ENCODE measurements at regions not wholly inside any gene's neighbourhood (a gene's known extent, or its start where the extent isn't known, plus 50 kb on each side); places are given as distances from the start of the nearest gene placed in this dataset.

DNA sequence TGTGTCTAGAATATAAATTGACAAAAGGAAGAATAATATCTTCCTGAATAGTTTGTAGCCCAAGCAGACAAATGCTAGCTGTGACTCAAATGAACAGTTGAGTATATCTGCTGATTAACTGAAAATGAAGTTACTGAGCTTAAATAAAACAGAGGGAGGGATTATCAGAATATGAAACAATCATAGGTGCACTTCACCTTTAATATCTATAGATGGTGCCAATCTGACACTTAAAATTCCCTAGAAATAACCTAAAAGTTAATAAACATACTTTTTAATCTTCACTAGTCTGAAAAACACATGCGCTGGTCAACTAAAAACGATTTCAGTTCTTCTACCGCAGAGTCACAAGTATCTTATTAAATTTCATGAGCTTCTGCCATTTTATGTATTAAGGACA is 280.8 kb upstream of the RASA1 start:
- no peaks in the 10 kb centered on the region for H3K4me1 ChIP-seq (ENCODE audit: control insufficient read depth, insufficient read depth, low read length)
- H3K4me3 ChIP-seq (ENCODE audit: insufficient read depth, low read depth, low read length) = no peak overlapping the region
- no peaks in the 10 kb centered on the region for H3K36me3 ChIP-seq (ENCODE audit: control insufficient read depth, insufficient read depth, low read length)
- H3K27me3 ChIP-seq (ENCODE audit: control insufficient read depth, insufficient read depth, low read length, poor library complexity, severe bottlenecking) = no peaks in the 10 kb centered on the region
- 92 to 99% methylated on average over 3 of the region's 3 CpGs for WGBS, 2 experiments
- H3K9me3 ChIP-seq (ENCODE audit: control insufficient read depth, low read length) = no peaks in the 10 kb centered on the region
- H3K27ac ChIP-seq (ENCODE audit: insufficient read depth, low read depth, low read length, poor library complexity, severe bottlenecking) = no peak overlapping the region

DNA sequence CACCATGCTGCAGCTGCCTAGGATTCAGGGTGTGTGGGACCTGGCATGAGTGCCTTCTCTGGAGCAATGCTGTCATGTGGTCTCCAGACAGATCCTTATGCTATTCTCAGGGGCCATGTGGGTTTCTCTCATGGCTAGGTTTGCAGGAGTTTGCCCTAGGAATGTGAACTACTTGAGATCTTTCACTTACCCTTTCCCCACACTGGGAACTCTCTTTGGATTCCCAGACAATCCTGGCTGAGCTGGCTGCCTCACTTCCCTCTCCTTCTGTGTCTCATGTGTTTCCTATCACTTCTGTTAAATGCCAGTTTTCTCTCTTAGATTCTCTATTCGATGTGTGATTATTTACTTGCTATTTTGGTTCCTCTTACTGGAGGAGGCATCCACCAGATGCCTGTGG is 270.2 kb upstream of the RASA1 start:
- Histone ChIP-seq H3K36me3 (ENCODE audit: control insufficient read depth, insufficient read depth, low read length) (no peaks in the 10 kb centered on the region), H3K27ac (ENCODE audit: insufficient read depth, low read depth, low read length, poor library complexity, severe bottlenecking) (no peak overlapping the region), H3K9me3 (ENCODE audit: control insufficient read depth, low read length) (no peaks in the 10 kb centered on the region), H3K4me3 (ENCODE audit: insufficient read depth, low read depth, low read length) (no peak overlapping the region), H3K4me1 (ENCODE audit: control insufficient read depth, insufficient read depth, low read length) (no peaks in the 10 kb centered on the region), H3K27me3 (ENCODE audit: control insufficient read depth, insufficient read depth, low read length, poor library complexity, severe bottlenecking) (no peaks in the 10 kb centered on the region)
- 100% methylated on average over 1 of the region's 1 CpG for WGBS, 2 experiments

DNA sequence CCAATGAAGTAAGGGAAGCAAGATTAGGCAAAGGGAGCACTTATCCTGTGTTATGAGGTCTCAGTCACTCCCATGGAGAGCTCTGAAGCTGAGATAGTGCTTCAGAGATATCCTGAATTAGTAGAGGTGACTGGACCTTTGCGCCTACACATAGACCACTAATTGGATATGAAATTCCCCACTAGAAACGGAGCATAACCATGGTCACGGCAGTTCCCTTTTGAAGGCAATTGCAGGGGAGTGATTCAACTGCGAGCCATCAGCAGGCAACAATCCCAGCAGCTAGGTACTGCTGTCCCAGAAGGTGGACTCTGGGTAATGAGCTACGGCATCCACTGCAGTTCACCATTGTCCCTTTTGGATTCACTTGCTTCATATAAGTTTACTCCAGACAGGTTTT is 267.7 kb upstream of the RASA1 start:
- Histone ChIP-seq H3K27me3 (ENCODE audit: control insufficient read depth, insufficient read depth, low read length, poor library complexity, severe bottlenecking) (no peaks in the 10 kb centered on the region), H3K4me3 (ENCODE audit: insufficient read depth, low read depth, low read length) (no peak overlapping the region), H3K27ac (ENCODE audit: insufficient read depth, low read depth, low read length, poor library complexity, severe bottlenecking) (no peak overlapping the region), H3K9me3 (ENCODE audit: control insufficient read depth, low read length) (no peaks in the 10 kb centered on the region), H3K4me1 (ENCODE audit: control insufficient read depth, insufficient read depth, low read length) (no peaks in the 10 kb centered on the region), H3K36me3 (ENCODE audit: control insufficient read depth, insufficient read depth, low read length) (no peaks in the 10 kb centered on the region)
- WGBS, 2 experiments = 93 to 95% methylated on average over 5 of the region's 5 CpGs

DNA sequence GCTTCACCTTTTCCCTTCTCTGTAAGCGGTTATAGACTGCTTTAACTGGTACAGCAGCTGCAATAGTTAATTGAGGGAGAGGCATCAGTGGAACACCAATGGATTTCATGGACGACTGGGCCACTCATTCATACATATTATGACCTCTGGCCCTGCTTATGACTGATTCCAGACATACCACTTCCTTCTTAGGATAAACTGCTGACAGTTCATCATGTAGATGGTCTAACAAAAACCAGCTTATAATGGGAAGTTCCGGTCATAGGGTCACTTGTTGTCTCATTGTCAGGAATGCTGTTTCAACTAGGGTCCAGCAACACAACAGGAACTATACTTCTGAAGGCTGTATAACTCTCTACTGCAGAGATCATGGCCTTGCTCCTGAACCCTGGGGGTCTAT is 265.2 kb upstream of the RASA1 start:
- H3K9me3 ChIP-seq (ENCODE audit: control insufficient read depth, low read length) = no peaks in the 10 kb centered on the region
- no peak overlapping the region for H3K4me3 ChIP-seq (ENCODE audit: insufficient read depth, low read depth, low read length)
- H3K36me3 ChIP-seq (ENCODE audit: control insufficient read depth, insufficient read depth, low read length) = no peaks in the 10 kb centered on the region
- WGBS, 2 experiments = 85 to 89% methylated on average over 2 to 3 of the region's 3 CpGs
- H3K27ac ChIP-seq (ENCODE audit: insufficient read depth, low read depth, low read length, poor library complexity, severe bottlenecking) = no peak overlapping the region
- H3K27me3 ChIP-seq (ENCODE audit: control insufficient read depth, insufficient read depth, low read length, poor library complexity, severe bottlenecking) = no peaks in the 10 kb centered on the region
- no peaks in the 10 kb centered on the region for H3K4me1 ChIP-seq (ENCODE audit: control insufficient read depth, insufficient read depth, low read length)

DNA sequence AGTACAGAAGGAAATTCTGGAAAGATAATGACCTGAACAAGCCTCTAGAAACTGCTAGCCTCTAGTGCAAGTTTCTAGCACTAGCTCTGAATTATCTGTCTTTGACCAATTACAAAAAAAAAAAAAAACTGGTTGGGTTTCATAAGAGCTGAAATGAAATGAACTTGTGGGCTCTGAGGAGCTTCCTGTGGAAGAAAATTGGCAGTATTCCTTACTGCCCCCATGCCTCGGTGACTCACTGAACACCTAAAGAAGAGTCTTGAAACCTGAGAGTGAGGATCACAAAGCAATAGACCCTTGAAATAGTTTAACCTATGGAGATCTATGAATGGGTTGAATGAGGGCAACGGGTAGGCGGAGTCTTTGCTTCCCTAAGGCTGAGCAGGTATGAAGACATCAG is 263.6 kb upstream of the RASA1 start:
- Histone ChIP-seq H3K9me3 (ENCODE audit: control insufficient read depth, low read length) (no peaks in the 10 kb centered on the region), H3K27ac (ENCODE audit: insufficient read depth, low read depth, low read length, poor library complexity, severe bottlenecking) (no peak overlapping the region), H3K36me3 (ENCODE audit: control insufficient read depth, insufficient read depth, low read length) (no peaks in the 10 kb centered on the region), H3K27me3 (ENCODE audit: control insufficient read depth, insufficient read depth, low read length, poor library complexity, severe bottlenecking) (no peaks in the 10 kb centered on the region), H3K4me1 (ENCODE audit: control insufficient read depth, insufficient read depth, low read length) (no peaks in the 10 kb centered on the region), H3K4me3 (ENCODE audit: insufficient read depth, low read depth, low read length) (no peak overlapping the region)
- 97 to 100% methylated on average over 3 of the region's 3 CpGs for WGBS, 2 experiments

DNA sequence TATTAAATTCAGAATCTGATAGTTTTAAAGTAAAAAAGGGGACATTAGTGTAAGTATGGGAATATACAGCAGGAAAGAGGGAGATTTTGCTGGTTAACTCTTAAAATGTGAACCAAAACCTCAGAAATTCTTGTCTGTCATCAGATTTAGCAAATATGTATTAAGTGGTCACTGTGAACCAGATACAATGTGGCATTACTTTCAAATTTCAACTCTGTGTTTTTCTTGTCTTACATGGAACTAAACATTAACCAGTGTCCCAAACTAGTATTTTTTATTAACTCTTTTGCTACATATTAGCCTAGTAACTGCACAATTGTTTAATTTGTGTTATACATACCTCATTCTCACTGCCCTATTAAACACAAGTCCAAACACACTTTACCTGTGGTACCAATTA is 259.9 kb upstream of the RASA1 start:
- H3K27me3 ChIP-seq (ENCODE audit: control insufficient read depth, insufficient read depth, low read length, poor library complexity, severe bottlenecking) = no peaks in the 10 kb centered on the region
- H3K36me3 ChIP-seq (ENCODE audit: control insufficient read depth, insufficient read depth, low read length) = no peaks in the 10 kb centered on the region
- no peaks in the 10 kb centered on the region for H3K4me1 ChIP-seq (ENCODE audit: control insufficient read depth, insufficient read depth, low read length)
- H3K27ac ChIP-seq (ENCODE audit: insufficient read depth, low read depth, low read length, poor library complexity, severe bottlenecking) = no peak overlapping the region
- no peak overlapping the region for H3K4me3 ChIP-seq (ENCODE audit: insufficient read depth, low read depth, low read length)
- H3K9me3 ChIP-seq (ENCODE audit: control insufficient read depth, low read length) = no peaks in the 10 kb centered on the region

DNA sequence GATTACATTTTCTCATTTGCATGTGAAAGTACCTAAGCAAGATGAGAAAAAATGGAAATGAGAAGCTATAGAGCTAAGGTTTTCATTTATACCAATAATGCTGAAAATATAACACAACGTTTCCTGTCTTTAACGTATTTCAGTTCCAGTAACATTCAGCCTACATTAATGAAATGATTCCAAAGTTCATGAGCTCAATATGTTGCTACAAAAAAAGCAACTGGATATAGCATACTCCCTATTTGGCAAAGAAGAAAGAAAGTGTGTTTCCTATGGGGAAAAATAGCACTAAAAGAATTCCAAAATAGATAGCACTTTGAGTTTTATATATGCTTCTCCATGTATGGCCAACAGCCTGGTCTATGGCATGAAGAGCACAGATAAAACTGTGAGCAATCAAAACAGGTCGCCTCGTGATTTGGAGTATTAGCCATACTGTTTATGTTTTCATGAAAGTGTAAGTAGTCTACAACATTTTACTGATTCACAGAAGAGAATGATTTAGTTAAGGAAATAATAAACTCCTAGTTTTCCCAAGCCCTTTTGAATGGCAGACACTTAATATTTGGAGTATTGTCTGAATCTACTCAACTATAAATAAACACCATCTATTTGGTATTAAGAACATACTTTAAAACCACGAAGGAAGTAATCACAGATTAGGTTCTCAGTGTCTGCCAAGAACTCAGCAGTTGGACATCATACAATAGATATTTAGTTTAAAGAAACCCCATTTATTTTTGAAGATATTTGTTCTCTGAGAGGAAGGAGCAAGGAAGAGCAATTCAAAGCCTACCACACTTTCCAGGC is 258.7 kb upstream of the RASA1 start:
- Histone ChIP-seq H3K4me3 (ENCODE audit: insufficient read depth, low read depth, low read length) (no peak overlapping the region), H3K9me3 (ENCODE audit: control insufficient read depth, low read length) (no peaks in the 10 kb centered on the region), H3K27ac (ENCODE audit: insufficient read depth, low read depth, low read length, poor library complexity, severe bottlenecking) (no peak overlapping the region), H3K27me3 (ENCODE audit: control insufficient read depth, insufficient read depth, low read length, poor library complexity, severe bottlenecking) (no peaks in the 10 kb centered on the region), H3K36me3 (ENCODE audit: control insufficient read depth, insufficient read depth, low read length) (no peaks in the 10 kb centered on the region), H3K4me1 (ENCODE audit: control insufficient read depth, insufficient read depth, low read length) (no peaks in the 10 kb centered on the region)
- WGBS, 2 experiments = 87 to 100% methylated on average over 4 to 5 of the region's 5 CpGs

DNA sequence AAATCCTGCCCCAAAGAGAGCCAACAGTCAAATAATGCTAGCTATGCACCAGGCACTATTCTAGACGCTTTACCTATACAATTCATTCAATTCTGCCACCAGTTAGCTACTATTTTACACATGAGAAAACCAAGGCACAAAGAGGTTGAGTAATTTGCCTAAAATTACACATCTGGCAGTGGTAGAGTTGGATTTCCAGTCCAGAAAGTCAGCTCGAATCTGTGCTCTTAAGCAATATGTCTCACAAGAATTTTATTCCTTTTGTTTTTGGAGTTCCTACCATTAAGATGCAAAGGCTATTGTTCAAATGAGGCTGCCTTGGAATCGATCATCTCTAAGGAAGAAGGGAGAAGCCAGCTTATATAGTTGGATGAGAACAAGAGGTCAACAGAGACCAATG is 256.9 kb upstream of the RASA1 start:
- Histone ChIP-seq H3K4me1 (ENCODE audit: control insufficient read depth, insufficient read depth, low read length) (no peaks in the 10 kb centered on the region), H3K27me3 (ENCODE audit: control insufficient read depth, insufficient read depth, low read length, poor library complexity, severe bottlenecking) (no peaks in the 10 kb centered on the region), H3K9me3 (ENCODE audit: control insufficient read depth, low read length) (no peaks in the 10 kb centered on the region), H3K27ac (ENCODE audit: insufficient read depth, low read depth, low read length, poor library complexity, severe bottlenecking) (no peak overlapping the region), H3K4me3 (ENCODE audit: insufficient read depth, low read depth, low read length) (no peak overlapping the region), H3K36me3 (ENCODE audit: control insufficient read depth, insufficient read depth, low read length) (no peaks in the 10 kb centered on the region)
- 55 to 60% methylated on average over 3 of the region's 3 CpGs for WGBS, 2 experiments

DNA sequence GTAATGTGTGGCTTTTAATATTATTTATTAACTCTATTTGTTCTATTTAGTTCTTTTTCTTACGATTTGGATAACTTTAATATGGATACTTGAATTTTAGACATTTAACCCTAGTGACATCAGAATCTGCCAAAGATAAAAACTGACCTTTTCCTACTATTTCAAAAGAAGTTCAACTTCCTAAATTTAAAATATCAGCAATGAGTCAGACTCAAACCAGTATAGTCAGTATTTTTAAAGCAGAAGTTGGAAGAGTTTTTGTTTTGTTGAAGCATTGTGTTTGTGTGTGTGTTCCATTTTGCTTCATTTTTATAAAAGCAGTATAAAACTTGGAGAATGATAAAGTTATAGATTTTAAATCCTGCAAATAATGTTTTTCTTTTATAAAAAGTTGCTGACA is 251.8 kb upstream of the RASA1 start:
- Histone ChIP-seq H3K9me3 (ENCODE audit: control insufficient read depth, low read length) (no peaks in the 10 kb centered on the region), H3K4me1 (ENCODE audit: control insufficient read depth, insufficient read depth, low read length) (peaks cover 4% of the 10 kb centered on the region)
- no CpG with 5 or more reads among the region's 1 CpG for WGBS, 2 experiments

DNA sequence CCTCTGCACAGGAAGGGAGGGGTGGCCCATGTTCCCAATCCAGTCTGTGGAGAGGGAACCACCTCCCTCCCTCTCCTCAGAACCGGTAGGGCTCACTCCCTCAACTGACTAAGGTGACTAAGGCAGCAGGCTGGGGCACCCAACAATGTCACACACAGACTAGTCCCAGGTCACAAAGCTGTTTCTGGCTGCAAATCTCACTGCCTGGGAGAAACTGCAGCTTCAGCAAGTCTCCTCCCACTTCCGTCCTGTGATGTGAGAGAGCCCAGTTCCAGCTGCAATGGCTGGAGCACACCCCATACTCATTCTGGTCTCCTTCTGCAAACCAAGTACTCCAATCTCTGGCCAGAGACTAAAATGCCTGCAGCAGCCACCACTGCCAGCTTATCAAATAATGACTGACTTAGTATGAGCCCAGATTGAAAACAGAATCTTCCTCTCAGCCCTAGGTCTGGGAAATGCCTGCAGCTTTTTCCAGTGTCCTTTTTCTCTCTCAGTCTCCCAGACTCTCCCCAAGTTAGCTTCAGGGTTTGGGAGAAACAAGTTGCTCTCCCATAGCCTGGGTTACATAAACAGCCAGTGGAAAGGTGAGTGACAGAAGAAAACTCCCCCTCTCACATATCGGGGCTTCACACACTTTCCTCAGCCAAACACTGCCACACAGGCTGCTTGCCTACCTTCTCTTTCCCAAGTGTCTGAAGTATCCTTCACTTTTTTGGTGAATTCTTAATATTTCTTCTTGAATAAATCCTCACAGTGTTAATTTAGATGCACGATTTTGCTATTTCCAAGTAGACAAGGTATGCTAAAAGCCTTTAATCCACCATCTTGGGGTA is 247.4 kb upstream of the RASA1 start:
- peak overlapping the region; percentile 74 for H3K27ac ChIP-seq (ENCODE audit: insufficient read depth, low read depth, low read length, poor library complexity, severe bottlenecking)
- 52 to 67% methylated on average over 3 to 4 of the region's 4 CpGs for WGBS, 2 experiments

More for the DNA sequence above, 251.8 kb upstream of the RASA1 start:
- Histone ChIP-seq H3K27me3 (ENCODE audit: control insufficient read depth, insufficient read depth, low read length, poor library complexity, severe bottlenecking) (no peaks in the 10 kb centered on the region), H3K4me3 (ENCODE audit: insufficient read depth, low read depth, low read length) (no peak overlapping the region), H3K36me3 (ENCODE audit: control insufficient read depth, insufficient read depth, low read length) (no peaks in the 10 kb centered on the region), H3K27ac (ENCODE audit: insufficient read depth, low read depth, low read length, poor library complexity, severe bottlenecking) (no peak overlapping the region)

More for the DNA sequence above, 247.4 kb upstream of the RASA1 start:
- H3K9me3 ChIP-seq (ENCODE audit: control insufficient read depth, low read length) = no peaks in the 10 kb centered on the region
- H3K4me3 ChIP-seq (ENCODE audit: insufficient read depth, low read depth, low read length) = no peak overlapping the region
- H3K27me3 ChIP-seq (ENCODE audit: control insufficient read depth, insufficient read depth, low read length, poor library complexity, severe bottlenecking) = no peaks in the 10 kb centered on the region
- no peaks in the 10 kb centered on the region for H3K36me3 ChIP-seq (ENCODE audit: control insufficient read depth, insufficient read depth, low read length)
- peaks cover 4% of the 10 kb centered on the region for H3K4me1 ChIP-seq (ENCODE audit: control insufficient read depth, insufficient read depth, low read length)

Measured in ectodermal cell (in vitro differentiated cells).